BLaER1 (cell line): ENCODE measurements at regions not wholly inside any gene's neighbourhood (a gene's known extent, or its start where the extent isn't known, plus 50 kb on each side); places are given as distances from the start of the nearest gene placed in this dataset.
"Not testable (repeated sequence)": the region's sequence is repeated elsewhere in the genome, so short reads cannot be mapped to it uniquely, and the experiment has no call there.

Source experiments
- H3K27ac ChIP-seq: shearing (Covaris generic); formaldehyde crosslinking; 2 replicates; pipeline ENCODE4 v1.8.1; 2022
- H3K27me3 ChIP-seq: shearing (Covaris generic); formaldehyde crosslinking; 2 replicates; pipeline ENCODE4 v1.8.1; 2022
- H3K36me3 ChIP-seq: shearing (Covaris generic); formaldehyde crosslinking; 2 replicates; pipeline ENCODE4 v1.8.1; 2022
- H3K4me1 ChIP-seq: shearing (Covaris generic); formaldehyde crosslinking; 2 replicates; pipeline ENCODE4 v1.8.1; 2022
- H3K4me2 ChIP-seq: shearing (Covaris generic); formaldehyde crosslinking; 2 replicates; pipeline ENCODE4 v1.8.1; 2022
- H3K4me3 ChIP-seq: shearing (Covaris generic); formaldehyde crosslinking; 2 replicates; pipeline ENCODE4 v1.8.1; 2022
- H3K9ac ChIP-seq: shearing (Covaris generic); formaldehyde crosslinking; 2 replicates; pipeline ENCODE4 v1.8.1; 2022
- H3K9me3 ChIP-seq: shearing (Covaris generic); formaldehyde crosslinking; 2 replicates; pipeline ENCODE4 v1.8.1; 2022
- H4K20me1 ChIP-seq: shearing (Covaris generic); formaldehyde crosslinking; 2 replicates; pipeline ENCODE4 v1.8.1; 2022
- Cebpa-rat ChIP-seq: shearing (Covaris generic); IDR thresholded peaks from 2 replicates; pipeline ENCODE4 v1.8.1; 2022

DNA sequence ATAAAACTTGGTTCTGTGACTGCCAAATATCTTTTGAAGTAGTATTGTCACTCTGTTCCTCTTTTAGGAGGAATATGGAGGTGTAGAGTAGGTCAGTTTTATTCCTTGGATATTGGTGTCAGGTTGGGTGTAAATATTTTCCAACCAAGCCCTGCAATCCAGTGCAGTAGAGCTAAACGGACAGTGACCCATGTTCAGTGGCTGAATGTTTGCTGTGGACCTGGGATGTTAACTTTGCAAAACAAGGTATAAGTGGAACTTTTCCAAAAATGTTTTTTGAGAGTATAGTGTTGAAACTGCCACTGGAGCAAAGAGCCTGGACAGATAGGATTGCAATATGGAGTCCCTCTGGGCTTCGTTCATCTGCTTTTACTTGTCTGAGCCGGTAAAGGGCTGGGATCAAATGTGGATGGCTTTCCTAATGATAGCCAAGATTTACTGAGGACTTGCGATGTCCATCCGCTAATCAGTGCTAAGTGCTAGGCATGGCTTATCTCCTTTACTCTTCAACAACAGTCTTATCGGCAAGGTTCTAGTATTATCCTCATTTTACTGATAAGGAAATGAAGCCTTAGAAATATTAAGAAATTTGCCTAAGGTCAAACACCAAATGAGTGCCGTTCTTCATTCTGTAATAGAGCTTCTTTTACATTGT, 69.0 kb upstream of the BACH2 start:
- peaks cover 4% of the 10 kb centered on the region for H3K9me3 ChIP-seq
- H4K20me1 ChIP-seq = no peaks in the 10 kb centered on the region
- no peaks in the 10 kb centered on the region for H3K4me1 ChIP-seq
- no peak overlapping the region for H3K9ac ChIP-seq
- no peaks in the 10 kb centered on the region for H3K27me3 ChIP-seq
- no peak overlapping the region for H3K4me2 ChIP-seq
- no peak overlapping the region for H3K4me3 ChIP-seq
- no peak overlapping the region for H3K27ac ChIP-seq
- TF ChIP-seq Cebpa-rat = no peak
- no peaks in the 10 kb centered on the region for H3K36me3 ChIP-seq

DNA sequence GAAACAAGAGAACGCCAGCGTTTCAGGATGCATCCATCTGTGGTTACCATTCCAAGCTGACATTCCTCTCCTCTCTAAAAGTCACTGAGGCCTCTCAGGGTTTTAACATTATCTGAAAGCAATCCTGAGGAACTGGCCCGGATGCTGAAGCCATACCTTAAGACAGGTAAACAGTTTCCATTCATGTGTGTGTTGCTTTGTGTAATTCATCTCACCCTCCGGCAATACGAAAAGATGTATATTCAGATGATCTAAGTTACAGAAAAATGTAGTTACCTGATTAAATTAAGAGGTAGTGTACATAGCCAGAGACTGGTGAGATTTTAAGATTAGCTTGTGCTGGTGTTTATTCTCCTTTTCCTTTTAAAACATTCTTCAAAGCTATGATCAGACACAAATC, 68.4 kb upstream of the BACH2 start:
- no peak overlapping the region for H3K4me3 ChIP-seq
- TF ChIP-seq Cebpa-rat = no peak
- peaks cover 4% of the 10 kb centered on the region for H3K9me3 ChIP-seq
- H3K36me3 ChIP-seq = no peaks in the 10 kb centered on the region
- no peaks in the 10 kb centered on the region for H4K20me1 ChIP-seq
- H3K9ac ChIP-seq = no peak overlapping the region
- H3K4me2 ChIP-seq = no peak overlapping the region
- H3K27ac ChIP-seq = no peak overlapping the region
- H3K4me1 ChIP-seq = no peaks in the 10 kb centered on the region
- H3K27me3 ChIP-seq = no peaks in the 10 kb centered on the region

DNA sequence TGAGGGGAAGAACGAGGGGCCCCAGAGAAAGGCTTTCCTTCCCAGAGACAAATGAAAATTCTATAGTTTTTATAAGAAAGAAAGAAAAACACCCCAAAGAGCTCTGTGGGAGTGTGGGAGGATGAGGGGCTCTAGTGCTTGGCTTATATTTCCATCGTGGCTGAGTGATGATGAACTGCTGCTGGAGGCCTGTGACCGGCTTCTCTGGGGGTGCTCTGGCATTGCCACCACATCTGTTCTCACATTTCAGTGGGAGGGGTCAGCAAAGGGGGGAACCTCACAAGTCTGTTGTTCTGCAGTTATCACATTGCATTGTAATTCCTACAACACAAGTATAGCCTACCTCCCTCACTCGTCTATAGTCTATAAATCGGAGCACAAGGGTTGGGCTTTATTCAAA, 67.6 kb upstream of the BACH2 start:
- no peak for TF ChIP-seq Cebpa-rat
- H3K4me3 ChIP-seq = no peak overlapping the region
- no peaks in the 10 kb centered on the region for H3K4me1 ChIP-seq
- no peak overlapping the region for H3K4me2 ChIP-seq
- H3K36me3 ChIP-seq = no peaks in the 10 kb centered on the region
- H3K27ac ChIP-seq = no peak overlapping the region
- H3K9me3 ChIP-seq = peaks cover 4% of the 10 kb centered on the region
- no peak overlapping the region for H3K9ac ChIP-seq
- no peaks in the 10 kb centered on the region for H4K20me1 ChIP-seq
- no peaks in the 10 kb centered on the region for H3K27me3 ChIP-seq

DNA sequence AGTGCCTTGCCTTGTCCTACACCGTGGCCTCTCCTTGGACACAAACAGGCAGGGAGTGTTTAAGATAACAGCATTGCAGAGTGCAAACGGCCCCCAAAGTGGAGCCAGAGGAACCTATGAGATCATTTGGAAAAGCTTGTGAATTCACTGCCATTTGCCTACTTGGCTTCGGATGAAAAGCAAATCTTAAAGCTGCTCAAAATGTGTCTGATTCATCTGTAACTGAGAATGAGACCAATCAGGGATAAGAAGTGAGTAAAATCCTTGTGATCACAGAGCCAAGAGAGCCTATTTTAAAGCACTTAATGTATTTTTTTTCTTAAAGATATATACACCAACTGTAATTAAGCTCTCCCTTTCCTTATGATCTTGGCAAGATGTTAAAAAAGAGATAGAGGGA, 65.7 kb upstream of the BACH2 start:
- TF ChIP-seq Cebpa-rat = no peak
- H3K9ac ChIP-seq = no peak overlapping the region
- H3K4me3 ChIP-seq = no peak overlapping the region
- no peaks in the 10 kb centered on the region for H3K9me3 ChIP-seq
- no peaks in the 10 kb centered on the region for H4K20me1 ChIP-seq
- no peak overlapping the region for H3K27ac ChIP-seq
- H3K36me3 ChIP-seq = no peaks in the 10 kb centered on the region
- no peak overlapping the region for H3K4me2 ChIP-seq
- no peaks in the 10 kb centered on the region for H3K4me1 ChIP-seq
- H3K27me3 ChIP-seq = no peaks in the 10 kb centered on the region

DNA sequence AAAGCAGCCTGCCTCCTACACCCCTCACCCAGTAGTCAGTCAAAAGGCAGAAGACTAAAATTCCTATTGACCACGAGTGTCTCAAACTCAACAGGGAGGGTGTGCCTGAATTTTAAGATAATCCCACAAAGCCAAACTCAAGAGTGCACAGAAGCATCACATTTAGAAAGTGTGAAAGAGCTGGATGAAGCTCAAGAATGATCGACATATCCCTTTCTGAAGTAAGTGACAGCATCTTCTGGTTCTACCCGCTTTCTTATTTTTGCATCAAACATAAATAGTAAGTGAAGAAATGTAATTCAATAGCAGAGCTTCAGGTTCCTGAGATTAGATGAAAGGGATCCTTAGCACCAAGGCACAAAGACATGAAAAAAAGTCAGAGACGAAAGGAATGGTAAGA, 64.5 kb upstream of the BACH2 start:
- no peak overlapping the region for H3K4me3 ChIP-seq
- no peak overlapping the region for H3K9ac ChIP-seq
- H3K36me3 ChIP-seq = no peaks in the 10 kb centered on the region
- H4K20me1 ChIP-seq = no peaks in the 10 kb centered on the region
- H3K4me2 ChIP-seq = no peak overlapping the region
- H3K4me1 ChIP-seq = no peaks in the 10 kb centered on the region
- H3K27me3 ChIP-seq = no peaks in the 10 kb centered on the region
- no peak for TF ChIP-seq Cebpa-rat
- H3K9me3 ChIP-seq = no peaks in the 10 kb centered on the region
- H3K27ac ChIP-seq = no peak overlapping the region

DNA sequence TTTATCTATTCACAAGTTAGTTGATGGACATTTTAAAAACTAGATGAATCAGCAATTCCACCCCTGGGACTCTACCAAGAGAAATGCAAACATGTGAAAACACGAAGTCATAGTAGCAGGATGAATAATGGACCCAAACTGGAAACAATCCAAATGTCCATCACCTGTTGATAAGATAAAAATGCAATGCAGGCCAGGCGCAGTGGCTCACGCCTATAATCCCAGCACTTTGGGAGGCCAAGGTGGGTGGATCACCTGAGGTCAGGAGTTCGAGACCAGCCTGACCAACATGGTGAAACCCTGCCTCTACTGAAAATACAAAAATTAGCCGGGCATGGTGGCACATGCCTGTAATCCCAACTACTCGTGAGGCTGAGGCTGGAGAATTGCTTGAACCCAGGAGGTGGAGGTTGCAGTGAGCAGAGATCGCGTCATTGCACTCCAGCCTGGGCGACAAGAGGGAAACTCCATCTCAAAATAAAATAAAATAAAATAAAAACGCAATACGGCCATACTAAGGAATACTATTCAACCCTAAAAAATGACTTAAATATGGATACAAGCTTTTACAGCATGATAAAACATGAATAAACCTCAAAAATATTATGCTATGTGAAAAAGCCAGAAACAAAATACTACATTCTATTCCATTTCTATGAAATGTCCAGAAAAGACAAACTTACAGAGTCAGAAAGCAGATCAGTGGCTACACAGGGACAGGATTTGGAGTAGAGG, 61.6 kb upstream of the BACH2 start:
- H3K9ac ChIP-seq, H3K9me3 ChIP-seq, H3K4me3 ChIP-seq, H3K36me3 ChIP-seq, H3K4me1 ChIP-seq, H3K4me2 ChIP-seq, H3K27me3 ChIP-seq, H4K20me1 ChIP-seq, H3K27ac ChIP-seq: not testable (repeated sequence)

DNA sequence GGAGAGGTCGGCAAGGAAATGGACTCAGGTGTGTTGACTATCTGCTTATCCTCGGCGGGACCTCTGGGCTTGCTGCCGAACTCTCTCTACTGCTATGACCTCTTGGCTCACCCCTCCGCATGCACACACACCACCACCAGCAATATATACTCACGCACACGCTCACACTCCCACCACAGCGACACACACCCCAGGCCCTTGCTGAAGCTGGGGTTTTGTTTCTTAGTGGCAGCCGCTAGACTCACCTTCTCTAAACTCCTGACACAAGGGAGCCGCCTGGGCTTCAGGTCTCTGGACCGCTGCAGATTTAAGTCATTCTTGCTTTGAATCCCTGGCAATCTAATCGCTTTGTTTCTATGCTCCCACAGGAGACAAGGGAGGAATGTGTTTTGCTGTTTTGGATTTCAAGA, 59.4 kb upstream of the BACH2 start:
- TF ChIP-seq Cebpa-rat = no peak
- H3K9ac ChIP-seq = no peak overlapping the region

DNA sequence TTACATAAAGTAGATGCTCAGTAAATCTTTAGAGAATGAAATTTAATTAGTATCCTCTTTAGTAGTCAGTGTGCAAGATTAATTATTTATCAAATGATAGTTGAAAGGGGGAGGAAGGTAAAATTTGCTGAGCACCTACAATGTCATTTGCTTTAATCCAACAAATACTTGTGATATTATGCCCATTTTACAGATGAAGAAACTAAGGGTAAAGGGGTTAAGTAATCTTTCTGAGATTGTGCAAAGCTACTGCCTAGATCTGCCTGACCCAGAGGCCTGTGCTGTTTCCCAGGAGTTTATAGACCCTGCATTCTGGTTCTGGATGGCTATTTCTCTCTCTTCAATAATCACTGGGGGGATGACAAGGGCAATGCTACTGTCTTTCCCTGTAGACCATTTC, 58.3 kb upstream of the BACH2 start:
- H3K27me3 ChIP-seq = no peaks in the 10 kb centered on the region
- H3K4me2 ChIP-seq = no peak overlapping the region
- no peak overlapping the region for H3K9ac ChIP-seq
- H3K4me1 ChIP-seq = peaks cover 14% of the 10 kb centered on the region; the same call in 1 of the 2 replicates
- H3K27ac ChIP-seq = no peak overlapping the region
- H3K4me3 ChIP-seq = no peak overlapping the region
- no peaks in the 10 kb centered on the region for H4K20me1 ChIP-seq
- TF ChIP-seq Cebpa-rat = no peak
- no peaks in the 10 kb centered on the region for H3K9me3 ChIP-seq
- H3K36me3 ChIP-seq = no peaks in the 10 kb centered on the region

More for the DNA sequence above, 59.4 kb upstream of the BACH2 start:
- H3K27me3 ChIP-seq = no peaks in the 10 kb centered on the region
- peaks cover 8% of the 10 kb centered on the region; the same call in 1 of the 2 replicates for H3K4me1 ChIP-seq
- H3K27ac ChIP-seq = no peak overlapping the region
- no peaks in the 10 kb centered on the region for H3K9me3 ChIP-seq
- H4K20me1 ChIP-seq = no peaks in the 10 kb centered on the region
- no peaks in the 10 kb centered on the region for H3K36me3 ChIP-seq
- H3K4me2 ChIP-seq = no peak overlapping the region
- no peak overlapping the region for H3K4me3 ChIP-seq

DNA sequence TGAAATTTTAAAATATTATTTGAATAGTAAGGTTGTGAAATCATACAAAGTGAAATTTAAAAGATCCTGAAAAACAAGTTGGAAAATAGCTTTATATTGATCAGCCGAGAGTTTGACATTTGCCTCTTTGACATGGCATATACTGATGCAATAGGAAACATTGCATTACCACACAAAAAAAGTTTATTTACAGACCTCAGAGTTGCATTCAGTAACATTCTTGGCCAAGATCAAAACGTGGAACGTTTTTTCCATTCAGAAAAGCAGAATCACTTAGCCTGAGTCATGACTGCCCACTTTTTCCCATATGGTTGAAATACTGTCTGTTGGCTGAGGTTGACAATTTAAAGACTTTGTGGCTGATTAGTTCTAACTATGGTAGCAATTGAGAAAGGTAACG, 55.1 kb upstream of the BACH2 start:
- no peak for TF ChIP-seq Cebpa-rat
- no peak overlapping the region for H3K27ac ChIP-seq
- no peak overlapping the region for H3K9ac ChIP-seq
- H3K4me2 ChIP-seq = no peak overlapping the region
- no peaks in the 10 kb centered on the region for H3K27me3 ChIP-seq
- H4K20me1 ChIP-seq = no peaks in the 10 kb centered on the region
- H3K9me3 ChIP-seq = no peaks in the 10 kb centered on the region
- H3K4me3 ChIP-seq = no peak overlapping the region
- no peaks in the 10 kb centered on the region for H3K36me3 ChIP-seq
- H3K4me1 ChIP-seq = peaks cover 14% of the 10 kb centered on the region; the same call in 1 of the 2 replicates

DNA sequence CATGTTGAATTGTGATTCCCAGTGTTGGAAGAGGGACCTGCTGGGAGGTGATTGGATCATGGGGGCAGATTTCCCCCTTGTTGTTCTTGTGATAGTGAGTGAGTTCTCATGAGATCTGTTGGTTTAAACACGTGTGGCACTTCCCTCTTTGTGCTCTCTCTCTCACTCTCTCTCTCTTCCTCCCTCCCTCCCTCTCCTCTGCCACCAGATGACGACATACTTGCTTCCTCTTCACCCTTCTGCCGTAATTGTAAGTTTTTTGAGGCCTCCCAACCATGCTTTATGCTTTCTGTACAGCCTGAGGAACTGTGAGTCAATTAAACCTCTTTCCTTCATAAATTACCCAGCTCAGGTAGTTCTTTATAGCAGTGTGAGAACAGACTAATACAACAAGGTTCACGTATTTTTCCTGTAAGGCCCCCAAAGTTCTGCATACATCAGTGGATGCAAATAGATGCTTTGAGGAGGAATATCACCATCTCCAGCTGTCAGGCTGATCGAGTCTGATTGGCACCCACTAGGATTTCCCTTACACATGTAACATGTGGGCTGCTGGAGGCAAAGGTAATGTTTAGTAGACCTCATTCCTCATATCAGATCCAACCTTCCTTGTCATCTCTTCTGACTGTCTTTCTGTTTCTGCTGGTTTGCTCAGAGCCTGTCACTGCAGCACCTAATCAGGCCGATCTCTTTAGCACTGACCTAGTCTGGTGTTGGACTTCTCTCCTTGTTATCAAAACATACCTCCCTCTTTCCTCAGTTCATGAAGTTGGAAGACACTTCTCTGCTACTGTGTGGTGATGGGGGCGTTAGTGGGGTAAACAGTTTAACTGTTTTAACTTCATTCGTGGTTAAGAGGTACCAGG, 54.3 kb upstream of the BACH2 start:
- TF ChIP-seq Cebpa-rat = no peak
- no peaks in the 10 kb centered on the region for H3K27me3 ChIP-seq
- no peak overlapping the region for H3K9ac ChIP-seq
- H3K9me3 ChIP-seq = no peaks in the 10 kb centered on the region
- H3K4me2 ChIP-seq = peak overlapping the region; percentile 52
- no peaks in the 10 kb centered on the region for H3K36me3 ChIP-seq
- H3K27ac ChIP-seq = peak overlapping the region; percentile 22; the same call in 1 of the 2 replicates
- H4K20me1 ChIP-seq = no peaks in the 10 kb centered on the region
- peaks cover 14% of the 10 kb centered on the region; the same call in 1 of the 2 replicates for H3K4me1 ChIP-seq
- H3K4me3 ChIP-seq = no peak overlapping the region
